HepG2 (cell line): ENCODE measurements at regions not wholly inside any gene's neighbourhood (a gene's known extent, or its start where the extent isn't known, plus 50 kb on each side); places are given as distances from the start of the nearest gene placed in this dataset.

Source experiments
- ATAC-seq: fragments of 200-7000 bp; cut with Tn5 transposase; 3 replicates; pipeline ENCODE4 v1.9.1; 2020; ENCODE audit warnings: mild to moderate bottlenecking, moderate library complexity
- BruUV-seq: library from RNA; stranded (reverse); fragments of 400-500 nt; replicated peaks from 2 replicates; lab custom pipeline; 2021; lab: Mats Ljungman, UMichigan
- CTCF ChIA-PET: fragments of 300-600 bp; formaldehyde crosslinking; extraction: SDS; loops from one replicate; lab custom pipeline; 2021; ENCODE audit warnings: low total read pairs, inconsistent platforms, low intra/inter-chr PET ratio; lab: Yijun Ruan, JAX
- POLR2A ChIA-PET: fragments of 350-600 bp; sonication (Branson Sonifier 250); formaldehyde crosslinking; loops from one replicate; lab custom pipeline; 2020; ENCODE audit warnings: antibody characterized with exemption, inconsistent platforms; lab: Yijun Ruan, JAX
- DNase-seq: peaks from one replicate; pipeline ENCODE4 v3.0.0-alpha.2; 2015; ENCODE audit warnings: low spot score
- FAIRE-seq: peaks from 3 replicates; lab custom pipeline; 2011; peaks lifted over from hg19 to GRCh38; lab: Jason Lieb, UNC
- H2AFZ ChIP-seq: one replicate; pipeline ENCODE4 v1.6.1; 2011; ENCODE audit warnings: low read length, inconsistent platforms
- H3K27ac ChIP-seq: fragments of 300-600 bp; 3 replicates; pipeline ENCODE4 v1.8.0; 2011; ENCODE audit warnings: mixed run types, mild to moderate bottlenecking, mixed read lengths, low read length, inconsistent platforms; ENCODE audit not compliant: insufficient read depth; ENCODE audit errors: extremely low read length
- H3K27me3 ChIP-seq, 2 experiments: fragments of 200-600 bp in 1 of 2; 2 replicates in 1 of 2; 3 replicates in 1 of 2; pipeline versions ENCODE4 v1.6.0 to v1.8.0; 2011; ENCODE audit warnings: low read length in 2 of 2, mild to moderate bottlenecking in 2 of 2, moderate library complexity in 2 of 2, inconsistent platforms in 1 of 2; ENCODE audit not compliant: insufficient read depth in 2 of 2, control insufficient read depth in 1 of 2
- H3K36me3 ChIP-seq, 2 experiments: fragments of 200-600 bp in 1 of 2; replicated peaks in 1 of 2; 2 replicates in 1 of 2; 3 replicates in 1 of 2; pipeline versions ENCODE4 v1.5.1 to v1.8.0; 2011; ENCODE audit warnings: low read length in 2 of 2, inconsistent platforms in 1 of 2; ENCODE audit not compliant: insufficient read depth in 2 of 2, control insufficient read depth in 1 of 2
- H3K4me1 ChIP-seq: 2 replicates; pipeline ENCODE4 v1.5.1; 2012; ENCODE audit warnings: low read length, inconsistent platforms; ENCODE audit not compliant: insufficient read depth
- H3K4me2 ChIP-seq: 2 replicates; pipeline ENCODE4 v1.6.0; 2011; ENCODE audit warnings: low read depth, low read length, inconsistent platforms
- H3K4me3 ChIP-seq, 3 experiments: fragments of 200-600 bp in 1 of 3; sonication (generic), shearing (Covaris generic) in 1 of 3; replicated peaks in 1 of 3; 2 replicates each; pipeline ENCODE4 v1.5.1; 2011 to 2016; ENCODE audit warnings: low read length in 3 of 3, inconsistent platforms in 2 of 3, low read depth in 2 of 3, mild to moderate bottlenecking in 2 of 3, control low read depth in 1 of 3, mixed read lengths in 1 of 3; ENCODE audit not compliant: insufficient read depth in 1 of 3
- H3K79me2 ChIP-seq: one replicate; pipeline ENCODE4 v1.6.1; 2011; ENCODE audit warnings: low read length, inconsistent platforms; ENCODE audit not compliant: insufficient read depth
- H3K9ac ChIP-seq: 2 replicates; pipeline ENCODE4 v1.6.0; 2011; ENCODE audit warnings: mild to moderate bottlenecking, low read depth, low read length, inconsistent platforms; ENCODE audit not compliant: insufficient read depth
- H3K9me3 ChIP-seq: 2 replicates; pipeline ENCODE4 v1.5.1; 2012; ENCODE audit warnings: mild to moderate bottlenecking, low read length
- H4K20me1 ChIP-seq: 2 replicates; pipeline ENCODE4 v1.6.0; 2011; ENCODE audit warnings: inconsistent platforms, mild to moderate bottlenecking, low read length, moderate library complexity; ENCODE audit not compliant: insufficient read depth
- ATRX ChIP-seq: sonication (generic); formaldehyde crosslinking; IDR thresholded peaks from 2 replicates; pipeline ENCODE4 v1.4.0; 2020; ENCODE audit warnings: missing genetic modification reagents, borderline replicate concordance
- CENPT ChIP-seq: sonication (generic); formaldehyde crosslinking; IDR thresholded peaks from 2 replicates; pipeline ENCODE4 v1.8.0; 2022; ENCODE audit warnings: low read depth, mild to moderate bottlenecking, moderate library complexity, missing genetic modification reagents
- HNRNPL ChIP-seq: fragments of 200-400 bp; formaldehyde crosslinking; IDR thresholded peaks from 2 replicates; pipeline ENCODE4 v1.6.1; 2017; ENCODE audit warnings: mild to moderate bottlenecking, low read depth, low read length
- PCBP1 ChIP-seq: fragments of 200-400 bp; formaldehyde crosslinking; IDR thresholded peaks from 2 replicates; pipeline ENCODE4 v1.6.1; 2017; ENCODE audit warnings: mild to moderate bottlenecking, low read depth, low read length, borderline replicate concordance
- SIN3A ChIP-seq: IDR thresholded peaks from 2 replicates; pipeline ENCODE4 v1.6.1; 2011; ENCODE audit warnings: low read depth, mild to moderate bottlenecking, control low read depth, low read length, borderline replicate concordance
- SMAD1 ChIP-seq: sonication (generic); formaldehyde crosslinking; IDR thresholded peaks from 2 replicates; pipeline ENCODE4 v1.4.0; 2020; ENCODE audit warnings: missing genetic modification reagents, low read depth, mild to moderate bottlenecking, borderline replicate concordance
- SRF ChIP-seq: IDR thresholded peaks from 2 replicates; pipeline ENCODE4 v1.6.1; 2011; ENCODE audit warnings: mild to moderate bottlenecking, low read depth, low read length, moderate library complexity
- SRSF4 ChIP-seq: fragments of 200-400 bp; formaldehyde crosslinking; IDR thresholded peaks from one replicate; pipeline ENCODE4 v1.6.1; 2018; ENCODE audit warnings: mild to moderate bottlenecking, low read depth, low read length, moderate library complexity; ENCODE audit not compliant: poor library complexity, severe bottlenecking
- XBP1 ChIP-seq: sonication (generic); formaldehyde crosslinking; IDR thresholded peaks from 2 replicates; pipeline ENCODE4 v1.5.0; 2020; ENCODE audit warnings: missing genetic modification reagents
- ZNF232 ChIP-seq: sonication (generic); formaldehyde crosslinking; IDR thresholded peaks from 2 replicates; pipeline ENCODE4 v1.4.0; 2020; ENCODE audit warnings: missing genetic modification reagents, borderline replicate concordance
- ZNF574 ChIP-seq: sonication (generic); formaldehyde crosslinking; IDR thresholded peaks from 2 replicates; pipeline ENCODE4 v1.4.0; 2020; ENCODE audit warnings: missing genetic modification reagents
- ZNF816 ChIP-seq: sonication (generic); formaldehyde crosslinking; IDR thresholded peaks from 2 replicates; pipeline ENCODE4 v1.8.0; 2022; ENCODE audit warnings: missing genetic modification reagents, mild to moderate bottlenecking, borderline replicate concordance
- WGBS: methylation state at CpG from one replicate; pipeline ENCODE4 v1.1.6; 2017; ENCODE audit warnings: low lambda C conversion rate; 5-methylcytosine and 5-hydroxymethylcytosine counted together
- in situ Hi-C: cut with HindIII; loops from 2 replicates; pipeline ENCODE4 v1.10.0; 2017; ENCODE audit warnings: low pct_unique_long_range_greater_than_20kb; ENCODE audit not compliant: extremely low pct_ligation_motif_present
- intact Hi-C: fragments of 100-400 bp; cut with micrococcal nuclease; formaldehyde crosslinking; loops from one replicate; pipeline ENCODE4 v1.10.0; 2022; ENCODE audit not compliant: unreplicated experiment

- ATAC-seq = no peak
- no CpG with 5 or more reads among the region's 5 CpGs for WGBS
- no peak for TF ChIP-seq XBP1
- no peak for TF ChIP-seq ATRX (CRISPR knock-in tag)
- no peak for TF ChIP-seq ZNF816
- no peak for TF ChIP-seq SMAD1 (CRISPR knock-in tag)
- TF ChIP-seq PCBP1 = no peak
- no peak for TF ChIP-seq SIN3A
- TF ChIP-seq CENPT (CRISPR knock-in tag) = no peak
- TF ChIP-seq SRF = no peak
- no peak for TF ChIP-seq ZNF574 (CRISPR knock-in tag)
- TF ChIP-seq ZNF232 (CRISPR knock-in tag) = no peak
- no peak for TF ChIP-seq SRSF4
- no peak for TF ChIP-seq HNRNPL
- TF ChIP-seq, all 625 proteins: peak for 0
- no peaks in the 10 kb centered on the region; the same call in 1 of the 2 replicates for H3K9me3 ChIP-seq
- no peaks in the 10 kb centered on the region for H4K20me1 ChIP-seq
- H3K4me2 ChIP-seq = no peak overlapping the region
- no peaks in the 10 kb centered on the region for H3K4me1 ChIP-seq
- in situ Hi-C loops (no loop called here), intact Hi-C loops (no loop called here)
- no peak overlapping the region for H2AFZ ChIP-seq
- CTCF ChIA-PET = no interaction called here
- FAIRE-seq (no peak), DNase-seq (no peak)
- H3K79me2 ChIP-seq = no peaks in the 10 kb centered on the region
- H3K27me3 ChIP-seq = no peaks in the 10 kb centered on the region
- BruUV-seq = no TSS peak
- H3K27ac ChIP-seq = no peak overlapping the region
- POLR2A ChIA-PET = no interaction called here
- H3K9ac ChIP-seq = no peak overlapping the region
- H3K4me3 ChIP-seq = no peak overlapping the region
- H3K36me3 ChIP-seq = no peaks in the 10 kb centered on the region
These were observed 150.6 kb downstream of the SI start for GRCh38 chr3:164927728-164928127.
